Progenitor cell of endocrine pancreas (in vitro differentiated cells): ENCODE measurements at regions not wholly inside any gene's neighbourhood (a gene's known extent, or its start where the extent isn't known, plus 50 kb on each side); places are given as distances from the start of the nearest gene placed in this dataset.
"Not testable (repeated sequence)": the region's sequence is repeated elsewhere in the genome, so short reads cannot be mapped to it uniquely, and the experiment has no call there.

Source experiments
- DNase-seq: peaks from one replicate; pipeline ENCODE4 v3.0.0; 2021; ENCODE audit warnings: low spot score; ENCODE audit not compliant: unreplicated experiment
- H3K27ac Mint-ChIP-seq: 2 replicates; pipeline ENCODE4 v1.8.0; 2021; ENCODE audit warnings: mild to moderate bottlenecking, moderate library complexity, mixed read lengths
- H3K27me3 Mint-ChIP-seq: 2 replicates; pipeline ENCODE4 v1.8.0; 2021; ENCODE audit warnings: mixed read lengths
- H3K36me3 Mint-ChIP-seq: 2 replicates; pipeline ENCODE4 v1.8.0; 2022; ENCODE audit warnings: mixed read lengths; ENCODE audit not compliant: insufficient read depth
- H3K4me1 Mint-ChIP-seq: 2 replicates; pipeline ENCODE4 v1.8.0; 2021; ENCODE audit warnings: low read depth, mixed read lengths
- H3K4me3 Mint-ChIP-seq: 2 replicates; pipeline ENCODE4 v1.8.0; 2021; ENCODE audit warnings: low read depth, mild to moderate bottlenecking, moderate library complexity, mixed read lengths
- H3K9me3 Mint-ChIP-seq: 2 replicates; pipeline ENCODE4 v1.8.0; 2021; ENCODE audit warnings: low read depth, mixed read lengths
- TF ChIP-seq, protein P1 (sequence below): fragments of 200-600 bp; sonication (generic); IDR thresholded peaks from one replicate; pipeline ENCODE4 v1.5.0; 2021; ENCODE audit warnings: antibody characterized with exemption, mild to moderate bottlenecking; ENCODE audit not compliant: unreplicated experiment

- TF ChIP-seq, protein P1, sequence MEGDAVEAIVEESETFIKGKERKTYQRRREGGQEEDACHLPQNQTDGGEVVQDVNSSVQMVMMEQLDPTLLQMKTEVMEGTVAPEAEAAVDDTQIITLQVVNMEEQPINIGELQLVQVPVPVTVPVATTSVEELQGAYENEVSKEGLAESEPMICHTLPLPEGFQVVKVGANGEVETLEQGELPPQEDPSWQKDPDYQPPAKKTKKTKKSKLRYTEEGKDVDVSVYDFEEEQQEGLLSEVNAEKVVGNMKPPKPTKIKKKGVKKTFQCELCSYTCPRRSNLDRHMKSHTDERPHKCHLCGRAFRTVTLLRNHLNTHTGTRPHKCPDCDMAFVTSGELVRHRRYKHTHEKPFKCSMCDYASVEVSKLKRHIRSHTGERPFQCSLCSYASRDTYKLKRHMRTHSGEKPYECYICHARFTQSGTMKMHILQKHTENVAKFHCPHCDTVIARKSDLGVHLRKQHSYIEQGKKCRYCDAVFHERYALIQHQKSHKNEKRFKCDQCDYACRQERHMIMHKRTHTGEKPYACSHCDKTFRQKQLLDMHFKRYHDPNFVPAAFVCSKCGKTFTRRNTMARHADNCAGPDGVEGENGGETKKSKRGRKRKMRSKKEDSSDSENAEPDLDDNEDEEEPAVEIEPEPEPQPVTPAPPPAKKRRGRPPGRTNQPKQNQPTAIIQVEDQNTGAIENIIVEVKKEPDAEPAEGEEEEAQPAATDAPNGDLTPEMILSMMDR, result peak; percentile 29
- Mint-ChIP-seq H3K36me3 (peaks cover 5% of the 10 kb centered on the region), H3K9me3 (peaks cover 14% of the 10 kb centered on the region), H3K27ac (no peak overlapping the region), H3K4me3 (no peak overlapping the region), H3K27me3 (no peaks in the 10 kb centered on the region), H3K4me1 (no peaks in the 10 kb centered on the region)
- DNase-seq, result no peak
Measured at GRCh38 chr5:108451269-108451668, 69.4 kb upstream of the FBXL17 start.

- not testable (repeated sequence) for H3K4me3 Mint-ChIP-seq, DNase-seq, H3K27me3 Mint-ChIP-seq, H3K27ac Mint-ChIP-seq, H3K36me3 Mint-ChIP-seq, H3K4me1 Mint-ChIP-seq
- H3K9me3 Mint-ChIP-seq, result peaks cover 25% of the 10 kb centered on the region
Measured at GRCh38 chr5:108444130-108444529, 62.2 kb upstream of the FBXL17 start.

DNA sequence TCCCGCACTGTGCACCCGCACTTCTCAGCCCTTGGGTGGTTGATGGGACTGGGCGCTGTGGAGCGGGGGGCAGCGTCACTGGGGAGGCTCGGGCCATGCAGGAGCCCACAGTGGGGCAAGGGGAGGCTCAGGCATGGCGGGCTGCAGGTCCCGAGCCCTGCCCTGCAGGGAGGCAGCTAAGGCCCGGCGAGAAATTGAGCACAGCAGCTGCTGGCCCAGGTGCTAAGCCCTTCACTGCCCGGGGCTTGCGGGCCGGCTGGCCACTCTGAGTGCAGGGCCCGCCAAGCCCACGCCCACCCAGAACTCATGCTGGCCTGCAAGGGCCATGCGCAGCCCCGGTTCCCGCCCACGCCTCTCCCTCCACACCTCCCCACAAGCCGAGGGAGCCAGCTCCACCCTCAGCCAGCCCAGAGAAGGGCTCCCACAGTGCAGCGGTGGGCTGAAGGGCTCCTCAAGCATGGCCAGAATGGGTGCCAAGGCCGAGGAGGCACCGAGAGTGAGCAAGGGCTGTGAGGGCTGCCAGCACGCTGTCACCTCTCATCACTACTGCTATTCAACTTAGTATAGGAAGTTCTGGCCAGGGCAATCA, 60.3 kb upstream of the FBXL17 start:
- H3K4me1 Mint-ChIP-seq, H3K27me3 Mint-ChIP-seq, H3K4me3 Mint-ChIP-seq, H3K27ac Mint-ChIP-seq, DNase-seq, H3K36me3 Mint-ChIP-seq: not testable (repeated sequence)
- peaks cover 26% of the 10 kb centered on the region for H3K9me3 Mint-ChIP-seq

DNA sequence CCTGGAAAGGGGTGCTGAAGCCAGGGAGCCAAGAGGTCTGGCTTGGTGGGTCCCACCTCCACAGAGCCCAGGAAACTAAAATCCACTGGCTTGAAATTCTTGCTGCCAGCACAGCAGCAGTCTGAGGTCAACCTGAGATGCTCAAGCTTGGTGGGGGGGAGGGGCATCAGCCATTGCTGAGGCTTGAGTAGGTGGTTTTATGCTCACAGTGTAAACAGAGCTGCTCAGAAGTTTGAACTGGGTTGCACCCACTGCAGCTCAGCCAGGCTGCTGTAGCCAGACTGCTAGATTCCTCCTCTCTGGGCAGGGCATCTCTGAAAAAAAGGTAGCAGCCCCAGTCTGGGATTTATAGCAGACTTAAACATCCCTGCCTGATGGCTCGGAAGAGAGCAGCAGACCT, 55.5 kb upstream of the FBXL17 start:
- Mint-ChIP-seq H3K36me3 (no peaks in the 10 kb centered on the region), H3K27me3 (no peaks in the 10 kb centered on the region), H3K27ac (no peak overlapping the region), H3K9me3 (peaks cover 18% of the 10 kb centered on the region), H3K4me3 (no peak overlapping the region), H3K4me1 (peaks cover 8% of the 10 kb centered on the region)
- DNase-seq, result no peak
- TF ChIP-seq, protein P1, result no peak

DNA sequence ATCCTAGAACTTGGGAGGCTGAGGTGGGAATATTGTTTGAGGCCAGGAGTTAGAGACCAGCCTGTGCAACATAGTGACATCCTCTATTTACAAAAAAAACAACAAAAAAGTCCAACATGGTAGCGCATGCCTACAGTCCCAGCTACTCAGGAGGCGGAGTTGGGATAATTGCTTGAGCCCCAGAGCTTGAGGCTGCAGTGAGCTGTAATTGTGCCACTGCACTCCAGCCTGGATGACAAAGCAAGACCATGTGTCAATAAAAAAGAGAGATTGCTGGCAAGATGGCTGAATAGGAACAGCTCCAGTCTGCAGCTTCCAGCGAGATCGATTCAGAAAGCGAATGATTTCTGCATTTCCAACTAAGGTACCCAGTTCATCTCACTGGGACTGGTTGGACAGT, 54.8 kb upstream of the FBXL17 start:
- H3K27ac Mint-ChIP-seq, result peak overlapping the region; percentile 10
- no peaks in the 10 kb centered on the region for H3K27me3 Mint-ChIP-seq
- H3K4me3 Mint-ChIP-seq, result no peak overlapping the region
- TF ChIP-seq, protein P1, result no peak
- no peaks in the 10 kb centered on the region for H3K36me3 Mint-ChIP-seq
- no peak for DNase-seq
- H3K4me1 Mint-ChIP-seq, result peaks cover 8% of the 10 kb centered on the region
- peaks cover 18% of the 10 kb centered on the region for H3K9me3 Mint-ChIP-seq

- no peak overlapping the region for H3K27ac Mint-ChIP-seq
- no peaks in the 10 kb centered on the region for H3K36me3 Mint-ChIP-seq
- DNase-seq, result no peak
- no peaks in the 10 kb centered on the region for H3K9me3 Mint-ChIP-seq
- peaks cover 8% of the 10 kb centered on the region for H3K4me1 Mint-ChIP-seq
- no peak overlapping the region for H3K4me3 Mint-ChIP-seq
- no peaks in the 10 kb centered on the region for H3K27me3 Mint-ChIP-seq
- TF ChIP-seq, protein P1, result no peak
Measured at GRCh38 chr5:108433600-108433999, 51.7 kb upstream of the FBXL17 start.
